ENCODE measurements at regions not wholly inside any gene's neighbourhood (a gene's known extent, or its start where the extent isn't known, plus 50 kb on each side); places are given as distances from the start of the nearest gene placed in this dataset.

- Histone ChIP-seq H3K36me3 (ENCODE audit: insufficient read depth, low read length) (no peaks in the 10 kb centered on the region), H3K4me1 (ENCODE audit: insufficient read depth, low read length) (no peaks in the 10 kb centered on the region), H3K27me3 (ENCODE audit: control insufficient read depth in 1 of 2, insufficient read depth in 2 of 2, low read length in 2 of 2) (no peaks in the 10 kb centered on the region), H3K27ac (ENCODE audit: low read depth in 1 of 2, low read length in 2 of 2) (no peak overlapping the region), H3K9me3 (ENCODE audit: control insufficient read depth in 1 of 2, insufficient read depth in 1 of 2, low read length in 2 of 2) (no peaks in the 10 kb centered on the region), H3K4me3 (ENCODE audit: low read length) (no peak overlapping the region)
- Mint-ChIP-seq H3K9me3 (no peaks in the 10 kb centered on the region), H3K4me1 (ENCODE audit: low read depth) (no peaks in the 10 kb centered on the region), H3K4me3 (no peak overlapping the region), H3K27me3 (no peaks in the 10 kb centered on the region), H3K36me3 (ENCODE audit: low read depth) (no peaks in the 10 kb centered on the region), H3K27ac (no peak overlapping the region)
- ChIA-PET CTCF (no interaction called here), POLR2A (no interaction called here)
- intact Hi-C loops (cut with DNase I, micrococcal nuclease), result no loop called here
- no peak for DNase-seq
- TF ChIP-seq CTCF (IDR thresholded peaks at IDR 0.05), result no peak
- no peak for ATAC-seq (ENCODE audit: poor library complexity)
These were observed 204.4 kb upstream of the ADGRL2 start for GRCh38 chr1:81596341-81596740.

- no peaks in the 10 kb centered on the region for H3K27me3 Mint-ChIP-seq
- no peaks in the 10 kb centered on the region for H3K36me3 ChIP-seq (ENCODE audit: insufficient read depth, low read length)
- H3K4me1 Mint-ChIP-seq (ENCODE audit: low read depth), result no peaks in the 10 kb centered on the region
- ChIA-PET CTCF (no interaction called here), POLR2A (no interaction called here)
- no peaks in the 10 kb centered on the region for H3K4me1 ChIP-seq (ENCODE audit: insufficient read depth, low read length)
- H3K27me3 ChIP-seq (ENCODE audit: control insufficient read depth in 1 of 2, insufficient read depth in 2 of 2, low read length in 2 of 2), result no peaks in the 10 kb centered on the region
- no peaks in the 10 kb centered on the region for H3K36me3 Mint-ChIP-seq (ENCODE audit: low read depth)
- intact Hi-C loops (cut with DNase I, micrococcal nuclease), result no loop called here
- no peaks in the 10 kb centered on the region for H3K9me3 Mint-ChIP-seq
- no peak overlapping the region for H3K4me3 ChIP-seq (ENCODE audit: low read length)
- no peak overlapping the region for H3K27ac ChIP-seq (ENCODE audit: low read depth in 1 of 2, low read length in 2 of 2)
- no peak overlapping the region for H3K27ac Mint-ChIP-seq
- no peak for TF ChIP-seq CTCF (IDR thresholded peaks at IDR 0.05)
- DNase-seq (no peak), ATAC-seq (ENCODE audit: poor library complexity) (no peak)
- H3K4me3 Mint-ChIP-seq, result no peak overlapping the region
- H3K9me3 ChIP-seq (ENCODE audit: control insufficient read depth in 1 of 2, insufficient read depth in 1 of 2, low read length in 2 of 2), result no peaks in the 10 kb centered on the region
These were observed 206.5 kb upstream of the ADGRL2 start for GRCh38 chr1:81594206-81594605.

GRCh38 chr1:81592233-81592632 lies 208.5 kb upstream of the ADGRL2 start:
- DNase-seq (no peak), ATAC-seq (ENCODE audit: poor library complexity) (no peak)
- Mint-ChIP-seq H3K27me3 (no peaks in the 10 kb centered on the region), H3K4me3 (no peak overlapping the region), H3K27ac (no peak overlapping the region), H3K4me1 (ENCODE audit: low read depth) (no peaks in the 10 kb centered on the region), H3K9me3 (no peaks in the 10 kb centered on the region), H3K36me3 (ENCODE audit: low read depth) (no peaks in the 10 kb centered on the region)
- no peaks in the 10 kb centered on the region for H3K4me1 ChIP-seq (ENCODE audit: insufficient read depth, low read length)
- no peaks in the 10 kb centered on the region for H3K9me3 ChIP-seq (ENCODE audit: control insufficient read depth in 1 of 2, insufficient read depth in 1 of 2, low read length in 2 of 2)
- no peak overlapping the region for H3K27ac ChIP-seq (ENCODE audit: low read depth in 1 of 2, low read length in 2 of 2)
- intact Hi-C loops (cut with DNase I, micrococcal nuclease), result no loop called here
- no peak for TF ChIP-seq CTCF (IDR thresholded peaks at IDR 0.05)
- ChIA-PET CTCF (no interaction called here), POLR2A (no interaction called here)
- H3K4me3 ChIP-seq (ENCODE audit: low read length), result no peak overlapping the region
- no peaks in the 10 kb centered on the region for H3K36me3 ChIP-seq (ENCODE audit: insufficient read depth, low read length)
- no peaks in the 10 kb centered on the region for H3K27me3 ChIP-seq (ENCODE audit: control insufficient read depth in 1 of 2, insufficient read depth in 2 of 2, low read length in 2 of 2)
